GM12878 (cell line): ENCODE measurements at regions not wholly inside any gene's neighbourhood (a gene's known extent, or its start where the extent isn't known, plus 50 kb on each side); places are given as distances from the start of the nearest gene placed in this dataset.

Experiments
- ATAC-seq: fragments of 200-7000 bp; cut with Tn5 transposase; 3 replicates; pipeline ENCODE4 v1.9.1; 2020; ENCODE audit warnings: mild to moderate bottlenecking, moderate library complexity
- BruUV-seq: library from RNA; stranded (reverse); fragments of 400-500 nt; replicated peaks from 2 replicates; lab custom pipeline; 2021; lab: Mats Ljungman, UMichigan
- CTCF ChIA-PET: fragments of 300-600 bp; sonication (Branson Sonifier 250); formaldehyde crosslinking; extraction: SDS; loops from one replicate; lab custom pipeline; 2021; ENCODE audit warnings: inconsistent platforms; lab: Yijun Ruan, JAX
- POLR2A ChIA-PET: fragments of 350-600 bp; formaldehyde crosslinking; extraction: SDS; loops from one replicate; lab custom pipeline; 2021; ENCODE audit warnings: inconsistent platforms; lab: Charles Lee
- RAD21 ChIA-PET: fragments of 300-600 bp; sonication (Branson Sonifier 250); formaldehyde crosslinking; loops from one replicate; lab custom pipeline; 2023; ENCODE audit warnings: antibody characterized with exemption; ENCODE audit not compliant: unreplicated experiment; lab: Charles Lee
- SMC1A ChIA-PET: fragments of 300-600 bp; sonication (Branson Sonifier 250); formaldehyde crosslinking; loops from one replicate; lab custom pipeline; 2023; ENCODE audit not compliant: unreplicated experiment, uncharacterized antibody; lab: Charles Lee
- DNase-seq: peaks from one replicate; pipeline ENCODE4 v3.0.0-alpha.2; 2011; ENCODE audit warnings: low read depth, low spot score
- FAIRE-seq: peaks from 3 replicates; lab custom pipeline; 2011; peaks lifted over from hg19 to GRCh38; lab: Jason Lieb, UNC
- H2AFZ ChIP-seq: 2 replicates; pipeline ENCODE4 v1.6.0; 2011; ENCODE audit warnings: low read depth, low read length, control low read depth; ENCODE audit not compliant: control insufficient read depth
- H3K27ac ChIP-seq: 2 replicates; pipeline ENCODE4 v1.5.1; 2011; ENCODE audit warnings: control low read depth; ENCODE audit not compliant: control insufficient read depth, insufficient read depth
- H3K27me3 ChIP-seq, 2 experiments: replicated peaks in 1 of 2; 2 replicates each; pipeline versions ENCODE4 v1.6.0 to v1.6.1; 2011; ENCODE audit warnings: low read length in 1 of 2; ENCODE audit not compliant: control insufficient read depth in 2 of 2, insufficient read depth in 2 of 2
- H3K36me3 ChIP-seq, 2 experiments: 2 replicates each; pipeline ENCODE4 v1.5.1; 2011; ENCODE audit warnings: low read length in 1 of 2; ENCODE audit not compliant: control insufficient read depth in 2 of 2, insufficient read depth in 2 of 2
- H3K4me1 ChIP-seq: 2 replicates; pipeline ENCODE4 v1.6.1; 2011; ENCODE audit warnings: mild to moderate bottlenecking, low read length, moderate library complexity, mixed read lengths; ENCODE audit not compliant: control insufficient read depth, insufficient read depth
- H3K4me2 ChIP-seq: 2 replicates; pipeline ENCODE4 v1.6.0; 2011; ENCODE audit warnings: control low read depth; ENCODE audit not compliant: control insufficient read depth, insufficient read depth
- H3K4me3 ChIP-seq: fragments of 200-600 bp; sonication (generic); 2 replicates; pipeline ENCODE4 v1.5.1; 2016
- H3K79me2 ChIP-seq: 2 replicates; pipeline ENCODE4 v1.6.0; 2011; ENCODE audit warnings: low read length; ENCODE audit not compliant: control insufficient read depth, insufficient read depth
- H3K9ac ChIP-seq: 2 replicates; pipeline ENCODE4 v1.8.0; 2011; ENCODE audit warnings: low read length, control low read depth, mixed read lengths; ENCODE audit not compliant: control insufficient read depth, insufficient read depth
- H3K9me3 ChIP-seq: replicated peaks from 3 replicates; pipeline ENCODE4 v1.5.1; 2011; ENCODE audit warnings: mild to moderate bottlenecking, low read length; ENCODE audit not compliant: control insufficient read depth, insufficient read depth
- H4K20me1 ChIP-seq: 2 replicates; pipeline ENCODE4 v1.6.0; 2011; ENCODE audit not compliant: control insufficient read depth, insufficient read depth
- ATF3 ChIP-seq: IDR thresholded peaks from 2 replicates; pipeline ENCODE4 v1.6.1; 2011; ENCODE audit warnings: low read depth, mild to moderate bottlenecking, low read length, moderate library complexity, borderline replicate concordance; ENCODE audit errors: extremely low read depth
- CBFB ChIP-seq: IDR thresholded peaks from 2 replicates; pipeline ENCODE4 v1.6.1; 2016; ENCODE audit warnings: antibody characterized with exemption, low read depth
- CEBPZ ChIP-seq: fragments of 150-350 bp; IDR thresholded peaks from 2 replicates; pipeline ENCODE4 v1.6.1; 2016; ENCODE audit warnings: low read depth, low read length
- CTCF ChIP-seq, 3 experiments: IDR thresholded peaks in 2 of 3; conservative IDR thresholded peaks in 1 of 3; 2 replicates each; pipeline ENCODE4 v1.5.1; 2011; ENCODE audit warnings: low read depth in 3 of 3, low read length in 3 of 3, mild to moderate bottlenecking in 3 of 3, control low read depth in 2 of 3, moderate library complexity in 2 of 3, inconsistent platforms in 1 of 3, mixed read lengths in 1 of 3; ENCODE audit not compliant: control insufficient read depth in 2 of 3, insufficient read depth in 1 of 3; ENCODE audit errors: extremely low read depth in 1 of 3
- GATAD2B ChIP-seq: fragments of 450-650 bp; conservative IDR thresholded peaks from 2 replicates; pipeline ENCODE4 v1.6.1; 2017; ENCODE audit warnings: low read depth, mild to moderate bottlenecking, moderate library complexity
- HDAC6 ChIP-seq: fragments of 200-600 bp; sonication (generic); IDR thresholded peaks from one replicate; pipeline ENCODE4 v1.8.0; 2017; ENCODE audit warnings: antibody characterized with exemption; ENCODE audit not compliant: unreplicated experiment
- NFXL1 ChIP-seq: fragments of 450-650 bp; IDR thresholded peaks from 2 replicates; pipeline ENCODE4 v1.6.1; 2017; ENCODE audit warnings: antibody characterized with exemption, mild to moderate bottlenecking, borderline replicate concordance
- RAD21 ChIP-seq: IDR thresholded peaks from 2 replicates; pipeline ENCODE4 v1.6.1; 2011; ENCODE audit warnings: mild to moderate bottlenecking, low read depth, low read length, moderate library complexity; ENCODE audit not compliant: insufficient read depth
- USF1 ChIP-seq: IDR thresholded peaks from 2 replicates; pipeline ENCODE4 v1.6.1; 2011; ENCODE audit warnings: borderline replicate concordance, low read depth, mild to moderate bottlenecking, moderate library complexity, mixed read lengths, low read length; ENCODE audit not compliant: insufficient read depth; ENCODE audit errors: extremely low read length
- ZNF207 ChIP-seq: fragments of 450-650 bp; IDR thresholded peaks from 2 replicates; pipeline ENCODE4 v1.6.1; 2014; ENCODE audit warnings: antibody characterized with exemption, mild to moderate bottlenecking, borderline replicate concordance
- ZNF217 ChIP-seq: fragments of 450-650 bp; IDR thresholded peaks from 2 replicates; pipeline ENCODE4 v1.6.1; 2017; ENCODE audit warnings: antibody characterized with exemption, mild to moderate bottlenecking
- ZNF24 ChIP-seq: fragments of 450-650 bp; IDR thresholded peaks from 2 replicates; pipeline ENCODE4 v1.6.1; 2017; ENCODE audit warnings: antibody characterized with exemption, mild to moderate bottlenecking
- ZNF592 ChIP-seq: fragments of 450-650 bp; IDR thresholded peaks from 2 replicates; pipeline ENCODE4 v1.6.1; 2017; ENCODE audit warnings: mild to moderate bottlenecking, moderate library complexity
- WGBS: methylation state at CpG from one replicate; pipeline ENCODE4 v1.1.6; 2016; ENCODE audit warnings: low lambda C conversion rate; ENCODE audit not compliant: insufficient replicate concordance, insufficient coverage; ENCODE audit errors: missing lambda C conversion rate; 5-methylcytosine and 5-hydroxymethylcytosine counted together
- in situ Hi-C: fragments of 300-500 bp; cut with MboI; formaldehyde crosslinking; loops from 9 replicates; pipeline ENCODE4 v1.14.3; 2018; ENCODE audit warnings: mixed read lengths
- intact Hi-C: fragments of 100-400 bp; cut with micrococcal nuclease; formaldehyde crosslinking; loops from one replicate; pipeline ENCODE4 v1.14.2; 2022; ENCODE audit not compliant: unreplicated experiment

- ATAC-seq (no peak), FAIRE-seq (no peak)
- in situ Hi-C loops, result loop anchor here (25.0 kb wide), 1 partner anchor 799 kb away; the partner anchor contains the start of gene PLK2
- TF ChIP-seq CBFB (no peak), CEBPZ (no peak), ZNF24 (no peak), ATF3 (no peak), NFXL1 (no peak), RAD21 (no peak), CTCF (IDR thresholded peaks at IDR 0.05 in 2 of 3, conservative IDR thresholded peaks at IDR 0.05 in 1 of 3; ENCODE audit: control insufficient read depth in 2 of 3, extremely low read depth in 1 of 3, insufficient read depth in 1 of 3, low read depth in 3 of 3, low read length in 3 of 3) (no peak), ZNF217 (no peak), ZNF592 (no peak), GATAD2B (no peak), USF1 (no peak), HDAC6 (no peak), ZNF207 (no peak)
Observed at GRCh38 chr5:57662991-57663390, 180.4 kb upstream of the ACTBL2 start.

More at GRCh38 chr5:57662991-57663390, 180.4 kb upstream of the ACTBL2 start:
- ChIA-PET RAD21 (no interaction called here), POLR2A (no interaction called here), CTCF (interaction anchor here (0.6 to 1.0 kb wide), 2 partner anchors 13 to 324 kb away, joined by 3 read pairs; no protein-coding TSS in a partner anchor), SMC1A (interaction anchor here (1.1 kb wide), 1 partner anchor 9 kb away, joined by 3 read pairs; no protein-coding TSS in a partner anchor)
- no peak for DNase-seq
- no TSS peak for BruUV-seq
- H3K36me3 ChIP-seq, result no peaks in the 10 kb centered on the region
- intact Hi-C loops, result no loop called here
- H4K20me1 ChIP-seq, result no peaks in the 10 kb centered on the region
- H3K4me3 ChIP-seq, result no peak overlapping the region
- no peak overlapping the region for H3K9ac ChIP-seq
- WGBS, result 30% methylated on average over 4 of the region's 4 CpGs
- no peaks in the 10 kb centered on the region for H3K9me3 ChIP-seq
- no peak overlapping the region for H2AFZ ChIP-seq
- no peaks in the 10 kb centered on the region for H3K79me2 ChIP-seq
- H3K27me3 ChIP-seq, result no peaks in the 10 kb centered on the region
- H3K4me1 ChIP-seq, result no peaks in the 10 kb centered on the region
- H3K4me2 ChIP-seq, result no peak overlapping the region
- H3K27ac ChIP-seq, result no peak overlapping the region
